ENCODE measurements at regions not wholly inside any gene's neighbourhood (a gene's known extent, or its start where the extent isn't known, plus 50 kb on each side); places are given as distances from the start of the nearest gene placed in this dataset.

DNA sequence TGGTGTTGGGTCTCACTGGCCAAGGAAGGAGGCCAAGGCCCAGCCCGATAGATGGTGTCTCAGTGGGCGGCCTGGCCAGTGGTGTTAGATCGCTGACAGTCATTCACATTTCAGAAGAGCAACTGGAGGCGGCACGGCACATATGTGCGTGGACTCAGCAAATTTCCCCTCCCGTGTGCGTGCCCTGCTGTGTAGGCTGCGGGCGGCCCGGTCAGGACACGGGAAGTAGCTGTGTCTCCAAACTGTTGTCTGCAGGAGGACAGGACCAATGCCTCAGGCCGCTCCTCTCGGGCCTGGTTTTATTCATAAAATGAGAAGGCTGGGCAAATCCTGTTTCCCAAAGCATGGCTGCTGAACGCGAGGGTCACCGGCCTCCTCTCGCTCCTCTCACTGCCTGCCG, 711.7 kb downstream of the BRD1 start:
- DNase-seq, result no peak
- H3K27ac Mint-ChIP-seq, result no peak overlapping the region
- POLR2A ChIA-PET, result no interaction called here
- Histone ChIP-seq H3K4me1 (ENCODE audit: insufficient read depth, low read length) (no peaks in the 10 kb centered on the region), H3K4me3 (ENCODE audit: low read length) (no peak overlapping the region), H3K9me3 (ENCODE audit: low read length) (no peaks in the 10 kb centered on the region), H3K27ac (ENCODE audit: low read depth, low read length) (no peak overlapping the region), H3K27me3 (ENCODE audit: insufficient read depth, low read length, poor library complexity, severe bottlenecking) (no peaks in the 10 kb centered on the region), H3K36me3 (ENCODE audit: insufficient read depth, low read length) (no peaks in the 10 kb centered on the region)
- no peaks in the 10 kb centered on the region for H3K4me1 Mint-ChIP-seq
- H3K27me3 Mint-ChIP-seq, result peaks cover 0 to 6% of the 10 kb centered on the region in 2 donors
- CTCF ChIA-PET, result no interaction called here
- no peaks in the 10 kb centered on the region for H3K36me3 Mint-ChIP-seq
- no peaks in the 10 kb centered on the region for H3K9me3 Mint-ChIP-seq
- H3K4me3 Mint-ChIP-seq, result no peak overlapping the region

- Mint-ChIP-seq H3K4me3 (no peak overlapping the region), H3K27me3 (peaks cover 0 to 6% of the 10 kb centered on the region in 2 donors), H3K4me1 (no peaks in the 10 kb centered on the region), H3K27ac (no peak overlapping the region), H3K9me3 (no peaks in the 10 kb centered on the region), H3K36me3 (no peaks in the 10 kb centered on the region)
- Histone ChIP-seq H3K27me3 (ENCODE audit: insufficient read depth, low read length, poor library complexity, severe bottlenecking) (no peaks in the 10 kb centered on the region), H3K4me3 (ENCODE audit: low read length) (no peak overlapping the region), H3K36me3 (ENCODE audit: insufficient read depth, low read length) (no peaks in the 10 kb centered on the region), H3K9me3 (ENCODE audit: low read length) (no peaks in the 10 kb centered on the region), H3K27ac (ENCODE audit: low read depth, low read length) (no peak overlapping the region), H3K4me1 (ENCODE audit: insufficient read depth, low read length) (no peaks in the 10 kb centered on the region)
- ChIA-PET CTCF (no interaction called here), POLR2A (no interaction called here)
- no peak for DNase-seq
Measured at GRCh38 chr22:49115197-49115596, 712.5 kb downstream of the BRD1 start.

DNA sequence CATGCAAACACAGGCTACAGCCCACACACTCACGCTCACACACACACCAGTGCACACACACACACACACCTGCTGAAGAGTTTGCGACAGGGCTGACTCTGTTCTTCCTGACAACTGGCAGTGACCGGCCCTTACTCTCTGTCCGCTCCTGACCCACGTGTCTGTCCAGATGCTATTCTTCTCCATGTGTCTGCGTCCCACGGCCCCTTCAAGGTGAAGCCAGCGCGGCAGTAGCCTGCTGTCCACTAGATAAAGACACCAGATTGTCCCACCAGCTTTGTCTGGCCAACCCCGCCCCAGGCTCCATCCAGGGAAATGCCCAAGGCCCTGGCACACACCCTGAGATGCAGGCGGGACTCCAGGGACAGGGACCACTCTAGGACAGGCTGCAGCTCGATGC, 713.9 kb downstream of the BRD1 start:
- POLR2A ChIA-PET, result no interaction called here

GRCh38 chr22:49112661-49113626, 714.7 kb downstream of the BRD1 start:
- no peak overlapping the region for H3K27ac ChIP-seq (ENCODE audit: low read depth, low read length)
- H3K4me1 Mint-ChIP-seq, result no peaks in the 10 kb centered on the region
- DNase-seq, result no peak
- CTCF ChIA-PET, result no interaction called here
- no peaks in the 10 kb centered on the region for H3K9me3 Mint-ChIP-seq
- no peak overlapping the region for H3K4me3 Mint-ChIP-seq
- no peaks in the 10 kb centered on the region for H3K9me3 ChIP-seq (ENCODE audit: low read length)
- H3K4me3 ChIP-seq (ENCODE audit: low read length), result no peak overlapping the region
- no peaks in the 10 kb centered on the region for H3K36me3 Mint-ChIP-seq
- H3K36me3 ChIP-seq (ENCODE audit: insufficient read depth, low read length), result no peaks in the 10 kb centered on the region
- H3K27me3 Mint-ChIP-seq, result peaks cover 2 to 7% of the 10 kb centered on the region in 2 donors
- H3K4me1 ChIP-seq (ENCODE audit: insufficient read depth, low read length), result no peaks in the 10 kb centered on the region
- POLR2A ChIA-PET, result no interaction called here
- no peak overlapping the region for H3K27ac Mint-ChIP-seq
- no peaks in the 10 kb centered on the region for H3K27me3 ChIP-seq (ENCODE audit: insufficient read depth, low read length, poor library complexity, severe bottlenecking)

More for the DNA sequence above, 713.9 kb downstream of the BRD1 start:
- Mint-ChIP-seq H3K27me3 (peaks cover under 1 to 6% of the 10 kb centered on the region in 2 donors), H3K9me3 (no peaks in the 10 kb centered on the region), H3K36me3 (no peaks in the 10 kb centered on the region), H3K4me3 (no peak overlapping the region), H3K4me1 (no peaks in the 10 kb centered on the region), H3K27ac (no peak overlapping the region)
- H3K36me3 ChIP-seq (ENCODE audit: insufficient read depth, low read length), result no peaks in the 10 kb centered on the region
- no peak for DNase-seq
- H3K27ac ChIP-seq (ENCODE audit: low read depth, low read length), result no peak overlapping the region
- H3K9me3 ChIP-seq (ENCODE audit: low read length), result no peaks in the 10 kb centered on the region
- CTCF ChIA-PET, result no interaction called here
- H3K27me3 ChIP-seq (ENCODE audit: insufficient read depth, low read length, poor library complexity, severe bottlenecking), result no peaks in the 10 kb centered on the region
- H3K4me3 ChIP-seq (ENCODE audit: low read length), result no peak overlapping the region
- no peaks in the 10 kb centered on the region for H3K4me1 ChIP-seq (ENCODE audit: insufficient read depth, low read length)

DNA sequence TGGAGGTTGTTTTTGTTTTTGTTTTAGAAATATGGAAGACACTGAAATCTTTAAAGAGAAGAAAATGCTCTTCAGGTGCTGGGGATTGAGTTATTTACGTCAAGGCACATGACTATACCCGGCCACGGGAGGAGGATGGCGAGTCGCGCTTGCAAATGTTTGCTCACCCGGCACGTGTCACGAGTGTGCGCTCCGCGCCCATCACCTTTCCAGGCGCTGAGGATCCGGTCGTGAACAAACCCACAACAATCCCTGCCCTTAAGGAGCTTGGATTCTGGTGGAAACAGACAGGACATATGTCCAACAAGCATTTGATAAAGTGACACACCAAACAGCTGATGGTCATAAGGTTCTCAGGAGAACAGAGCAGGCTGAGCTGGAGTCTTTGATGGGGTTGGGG, 715.5 kb downstream of the BRD1 start:
- CTCF ChIA-PET, result no interaction called here
- Histone ChIP-seq H3K36me3 (ENCODE audit: insufficient read depth, low read length) (no peaks in the 10 kb centered on the region), H3K27me3 (ENCODE audit: insufficient read depth, low read length, poor library complexity, severe bottlenecking) (no peaks in the 10 kb centered on the region), H3K9me3 (ENCODE audit: low read length) (no peaks in the 10 kb centered on the region), H3K27ac (ENCODE audit: low read depth, low read length) (no peak overlapping the region), H3K4me1 (ENCODE audit: insufficient read depth, low read length) (no peaks in the 10 kb centered on the region), H3K4me3 (ENCODE audit: low read length) (no peak overlapping the region)
- POLR2A ChIA-PET, result no interaction called here
- DNase-seq, result no peak
- Mint-ChIP-seq H3K4me1 (no peaks in the 10 kb centered on the region), H3K4me3 (no peak overlapping the region), H3K36me3 (no peaks in the 10 kb centered on the region), H3K27me3 (peaks cover 2 to 12% of the 10 kb centered on the region in 2 donors), H3K27ac (no peak overlapping the region), H3K9me3 (no peaks in the 10 kb centered on the region)

- Histone ChIP-seq H3K27ac (ENCODE audit: low read depth, low read length) (no peak overlapping the region), H3K27me3 (ENCODE audit: insufficient read depth, low read length, poor library complexity, severe bottlenecking) (no peaks in the 10 kb centered on the region), H3K9me3 (ENCODE audit: low read length) (no peaks in the 10 kb centered on the region), H3K4me1 (ENCODE audit: insufficient read depth, low read length) (no peaks in the 10 kb centered on the region), H3K4me3 (ENCODE audit: low read length) (no peak overlapping the region), H3K36me3 (ENCODE audit: insufficient read depth, low read length) (no peaks in the 10 kb centered on the region)
- Mint-ChIP-seq H3K36me3 (no peaks in the 10 kb centered on the region), H3K27me3 (peaks cover 2 to 14% of the 10 kb centered on the region in 2 donors), H3K4me3 (no peak overlapping the region), H3K4me1 (no peaks in the 10 kb centered on the region), H3K9me3 (no peaks in the 10 kb centered on the region), H3K27ac (no peak overlapping the region)
- ChIA-PET CTCF (no interaction called here), POLR2A (no interaction called here)
- DNase-seq, result no peak
Measured at GRCh38 chr22:49111085-49111484, 716.6 kb downstream of the BRD1 start.

- no peaks in the 10 kb centered on the region for H3K4me1 ChIP-seq (ENCODE audit: insufficient read depth, low read length)
- no peaks in the 10 kb centered on the region for H3K4me1 Mint-ChIP-seq
- no peaks in the 10 kb centered on the region for H3K36me3 ChIP-seq (ENCODE audit: insufficient read depth, low read length)
- no peaks in the 10 kb centered on the region for H3K9me3 ChIP-seq (ENCODE audit: low read length)
- no peaks in the 10 kb centered on the region for H3K9me3 Mint-ChIP-seq
- no peak overlapping the region for H3K27ac ChIP-seq (ENCODE audit: low read depth, low read length)
- DNase-seq, result no peak
- H3K27ac Mint-ChIP-seq, result peak overlapping the region in 1 of 8 donors; percentile 93
- no peak overlapping the region for H3K4me3 ChIP-seq (ENCODE audit: low read length)
- H3K27me3 ChIP-seq (ENCODE audit: insufficient read depth, low read length, poor library complexity, severe bottlenecking), result no peaks in the 10 kb centered on the region
- no peaks in the 10 kb centered on the region for H3K36me3 Mint-ChIP-seq
- ChIA-PET POLR2A (no interaction called here), CTCF (no interaction called here)
- H3K4me3 Mint-ChIP-seq, result no peak overlapping the region
- H3K27me3 Mint-ChIP-seq, result peaks cover 8 to 14% of the 10 kb centered on the region in 2 donors
Measured at GRCh38 chr22:49108636-49109315, 718.9 kb downstream of the BRD1 start.

DNA sequence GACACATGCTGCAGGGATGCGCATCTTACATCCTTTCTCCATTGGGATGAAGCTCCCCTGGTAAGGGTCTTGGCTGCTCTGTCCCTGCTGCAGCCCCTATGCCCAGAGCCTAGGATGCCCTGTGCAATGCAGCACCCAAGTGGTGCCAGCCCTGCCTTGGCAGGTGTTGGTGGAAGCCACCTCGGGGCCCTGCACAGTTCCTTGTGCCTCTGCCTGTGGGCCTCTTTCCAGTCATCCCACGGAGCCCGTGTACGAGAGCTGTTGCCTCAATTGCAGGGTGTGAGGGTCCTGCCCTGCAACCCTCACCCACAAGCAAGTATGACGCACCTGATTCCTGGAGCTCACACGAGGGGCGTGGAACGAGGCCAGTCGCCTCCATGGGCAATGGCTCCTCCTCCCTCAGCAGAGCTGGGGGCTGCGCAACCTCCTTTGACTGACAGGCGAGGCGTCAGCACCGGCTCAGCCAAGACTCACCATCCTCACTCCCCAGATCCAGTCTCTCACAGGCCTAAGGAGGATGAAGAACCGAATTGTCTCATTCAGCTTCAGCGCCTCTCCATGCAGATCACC, 719.6 kb downstream of the BRD1 start:
- POLR2A ChIA-PET, result no interaction called here
- no peaks in the 10 kb centered on the region for H3K27me3 ChIP-seq (ENCODE audit: insufficient read depth, low read length, poor library complexity, severe bottlenecking)
- H3K9me3 Mint-ChIP-seq, result no peaks in the 10 kb centered on the region

More for the DNA sequence above, 719.6 kb downstream of the BRD1 start:
- Mint-ChIP-seq H3K4me3 (no peak overlapping the region), H3K4me1 (no peaks in the 10 kb centered on the region), H3K36me3 (no peaks in the 10 kb centered on the region), H3K27ac (no peak overlapping the region), H3K27me3 (peaks cover 8 to 14% of the 10 kb centered on the region in 2 donors)
- Histone ChIP-seq H3K36me3 (ENCODE audit: insufficient read depth, low read length) (no peaks in the 10 kb centered on the region), H3K27ac (ENCODE audit: low read depth, low read length) (no peak overlapping the region), H3K4me3 (ENCODE audit: low read length) (no peak overlapping the region), H3K4me1 (ENCODE audit: insufficient read depth, low read length) (no peaks in the 10 kb centered on the region), H3K9me3 (ENCODE audit: low read length) (no peaks in the 10 kb centered on the region)
- DNase-seq, result no peak
- CTCF ChIA-PET, result no interaction called here

Measured in CD8-positive, alpha-beta memory T cell (primary cell).